ENCODE measurements at regions not wholly inside any gene's neighbourhood (a gene's known extent, or its start where the extent isn't known, plus 50 kb on each side); places are given as distances from the start of the nearest gene placed in this dataset.

GRCh38 chr5:45189481-45189880 lies 380.7 kb downstream of the MRPS30 start:
- no peaks in the 10 kb centered on the region for H3K79me2 ChIP-seq
- H3K36me3 ChIP-seq (replicated peaks; ENCODE audit: insufficient read depth, low read depth), result no peaks in the 10 kb centered on the region
- TF ChIP-seq CTCF (IDR thresholded peaks at IDR 0.05; ENCODE audit: poor library complexity), result no peak
- TF ChIP-seq EZH2phosphoT487 (IDR thresholded peaks at IDR 0.05; ENCODE audit: low read depth, severe bottlenecking, unreplicated experiment), result no peak
- no peak for TF ChIP-seq EZH2 (IDR thresholded peaks at IDR 0.05; ENCODE audit: borderline replicate concordance)
- H3K9me2 ChIP-seq (replicated peaks; ENCODE audit: insufficient read depth), result no peaks in the 10 kb centered on the region
- H4K20me1 ChIP-seq (ENCODE audit: insufficient read depth, poor library complexity, severe bottlenecking), result no peaks in the 10 kb centered on the region
- H3K27me3 ChIP-seq, result no peaks in the 10 kb centered on the region
- H3K9me3 ChIP-seq (ENCODE audit: low read depth), result no peaks in the 10 kb centered on the region
- H3K4me1 ChIP-seq (ENCODE audit: insufficient read depth), result no peaks in the 10 kb centered on the region
- H3K4me3 ChIP-seq, result no peak overlapping the region
- DNase-seq (ENCODE audit: low spot score), result no peak
- 68% methylated on average over 5 of the region's 5 CpGs for WGBS (ENCODE audit: low lambda C conversion rate, missing lambda C conversion rate)
- H2AFZ ChIP-seq, result no peak overlapping the region
- no peak overlapping the region for H3K27ac ChIP-seq
- H3K4me2 ChIP-seq, result no peak overlapping the region

- Histone ChIP-seq H3K4me1 (ENCODE audit: insufficient read depth) (no peaks in the 10 kb centered on the region), H3K27me3 (no peaks in the 10 kb centered on the region), H3K4me3 (no peak overlapping the region), H4K20me1 (ENCODE audit: insufficient read depth, poor library complexity, severe bottlenecking) (no peaks in the 10 kb centered on the region), H3K9me2 (replicated peaks; ENCODE audit: insufficient read depth) (no peaks in the 10 kb centered on the region), H3K36me3 (replicated peaks; ENCODE audit: insufficient read depth, low read depth) (no peaks in the 10 kb centered on the region), H2AFZ (no peak overlapping the region), H3K4me2 (no peak overlapping the region), H3K27ac (no peak overlapping the region), H3K9me3 (ENCODE audit: low read depth) (no peaks in the 10 kb centered on the region), H3K79me2 (no peaks in the 10 kb centered on the region)
- 92% methylated on average over 1 of the region's 1 CpG for WGBS (ENCODE audit: low lambda C conversion rate, missing lambda C conversion rate)
- no peak for DNase-seq (ENCODE audit: low spot score)
- TF ChIP-seq EZH2phosphoT487 (IDR thresholded peaks at IDR 0.05; ENCODE audit: low read depth, severe bottlenecking, unreplicated experiment), result no peak
- no peak for TF ChIP-seq EZH2 (IDR thresholded peaks at IDR 0.05; ENCODE audit: borderline replicate concordance)
- TF ChIP-seq CTCF (IDR thresholded peaks at IDR 0.05; ENCODE audit: poor library complexity), result no peak
These were observed 386.3 kb downstream of the MRPS30 start for GRCh38 chr5:45195026-45195425.
